ENCODE measurements at regions not wholly inside any gene's neighbourhood (a gene's known extent, or its start where the extent isn't known, plus 50 kb on each side); places are given as distances from the start of the nearest gene placed in this dataset.

- TF ChIP-seq CTCF (conservative IDR thresholded peaks at IDR 0.05; ENCODE audit: low read length) (no peak), EZH2phosphoT487 (IDR thresholded peaks at IDR 0.05; ENCODE audit: borderline replicate concordance) (no peak)
Observed at GRCh38 chr16:47971225-47971624, 184.6 kb downstream of the ABCC12 start.

Measured in Loucy (cell line).